ENCODE measurements at regions not wholly inside any gene's neighbourhood (a gene's known extent, or its start where the extent isn't known, plus 50 kb on each side); places are given as distances from the start of the nearest gene placed in this dataset.
"Not testable (repeated sequence)": the region's sequence is repeated elsewhere in the genome, so short reads cannot be mapped to it uniquely, and the experiment has no call there.

GRCh38 chr21:23952269-23952668, 1655.0 kb downstream of the MRPL39 start:
- Histone ChIP-seq H3K4me1 (replicated peaks) (no peaks in the 10 kb centered on the region), H3K27ac (no peak overlapping the region), H3K36me3 (no peaks in the 10 kb centered on the region), H3K4me3 (no peak overlapping the region), H3K27me3 (replicated peaks) (no peaks in the 10 kb centered on the region), H3K9me3 (replicated peaks) (peaks cover 8% of the 10 kb centered on the region; the same call in 1 of the 2 replicates)
- no peak for DNase-seq (ENCODE audit: low read depth in 1 of 2, low spot score in 2 of 2)

DNA sequence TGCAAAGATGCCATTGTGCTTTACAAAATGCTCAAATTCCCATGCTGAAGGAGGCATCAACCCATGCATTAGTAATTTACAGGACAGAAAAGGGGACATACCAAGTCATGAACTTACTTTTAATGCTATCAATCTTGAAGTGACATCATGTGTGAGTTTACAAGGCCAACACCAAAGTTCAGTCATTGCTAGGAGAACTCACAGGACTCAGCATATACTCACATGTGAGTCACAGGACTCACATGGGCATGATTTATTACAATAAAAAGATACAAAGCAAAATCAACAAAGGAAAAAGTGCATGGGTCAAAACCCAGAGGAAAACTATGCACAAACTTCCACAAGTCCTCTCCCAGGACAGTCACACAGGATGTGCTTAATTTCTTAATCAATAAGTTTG, 1656.0 kb downstream of the MRPL39 start:
- Histone ChIP-seq H3K4me3 (no peak overlapping the region), H3K27ac (no peak overlapping the region), H3K9me3 (replicated peaks) (peaks cover 8% of the 10 kb centered on the region; the same call in 1 of the 2 replicates), H3K36me3 (no peaks in the 10 kb centered on the region), H3K27me3 (replicated peaks) (no peaks in the 10 kb centered on the region), H3K4me1 (replicated peaks) (no peaks in the 10 kb centered on the region)
- no peak for DNase-seq (ENCODE audit: low read depth in 1 of 2, low spot score in 2 of 2)

- Histone ChIP-seq H3K4me1 (replicated peaks) (no peaks in the 10 kb centered on the region), H3K4me3 (no peak overlapping the region), H3K27me3 (replicated peaks) (no peaks in the 10 kb centered on the region), H3K9me3 (replicated peaks) (peaks cover 8% of the 10 kb centered on the region; the same call in 1 of the 2 replicates), H3K27ac (no peak overlapping the region), H3K36me3 (no peaks in the 10 kb centered on the region)
- no peak for DNase-seq (ENCODE audit: low read depth in 1 of 2, low spot score in 2 of 2)
These were observed 1656.9 kb downstream of the MRPL39 start for GRCh38 chr21:23950344-23950743.

DNA sequence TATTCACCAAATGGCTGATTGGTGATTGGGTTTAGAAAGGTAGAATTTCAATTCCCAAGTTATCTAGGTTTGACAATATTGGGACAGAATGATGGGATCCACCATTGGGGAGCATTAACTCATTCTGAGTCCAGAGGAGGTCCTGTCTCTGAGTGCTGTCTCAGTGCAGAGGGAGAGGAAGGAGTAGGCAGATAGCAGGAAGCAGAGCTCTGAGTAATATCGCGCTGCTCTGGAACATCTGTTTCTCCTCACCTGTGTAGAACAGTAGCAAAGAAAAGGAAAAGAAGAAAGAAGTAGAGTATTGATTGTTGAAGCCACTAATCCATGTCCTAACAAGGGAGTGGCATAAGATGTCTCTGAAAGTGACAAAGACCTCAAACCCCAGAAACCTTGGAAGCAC, 1657.8 kb downstream of the MRPL39 start:
- Histone ChIP-seq H3K36me3 (no peaks in the 10 kb centered on the region), H3K9me3 (replicated peaks) (peaks cover 8% of the 10 kb centered on the region; the same call in 1 of the 2 replicates), H3K27ac (no peak overlapping the region), H3K27me3 (replicated peaks) (no peaks in the 10 kb centered on the region), H3K4me1 (replicated peaks) (no peaks in the 10 kb centered on the region), H3K4me3 (no peak overlapping the region)
- no peak for DNase-seq (ENCODE audit: low read depth in 1 of 2, low spot score in 2 of 2)

GRCh38 chr21:23939369-23940065, 1667.8 kb downstream of the MRPL39 start:
- Histone ChIP-seq H3K4me1 (replicated peaks) (no peaks in the 10 kb centered on the region), H3K4me3 (no peak overlapping the region), H3K9me3 (replicated peaks) (peaks cover 2% of the 10 kb centered on the region; the same call in 1 of the 2 replicates), H3K27me3 (replicated peaks) (no peaks in the 10 kb centered on the region), H3K36me3 (no peaks in the 10 kb centered on the region), H3K27ac (no peak overlapping the region)
- DNase-seq (ENCODE audit: low read depth in 1 of 2, low spot score in 2 of 2), result no peak

DNA sequence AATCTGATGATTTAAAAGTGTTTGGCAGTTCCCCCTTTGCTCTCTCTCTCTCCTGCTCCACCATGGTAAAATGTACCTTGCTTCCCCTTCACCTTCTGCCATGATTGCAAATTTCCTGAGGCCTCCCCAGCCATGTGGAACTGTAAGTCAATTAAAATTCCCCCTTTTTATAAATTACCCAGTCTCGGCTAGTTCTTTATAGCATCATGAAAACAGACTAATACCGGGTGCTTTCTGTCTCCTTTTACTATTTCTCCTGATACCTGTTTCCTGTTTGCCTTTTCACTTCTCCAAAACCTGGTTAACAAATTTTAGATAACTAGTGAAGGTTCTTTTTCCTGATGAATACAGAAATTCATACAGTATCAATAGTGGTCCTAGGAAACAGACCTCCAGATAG, 1670.3 kb downstream of the MRPL39 start:
- no peak overlapping the region for H3K27ac ChIP-seq
- H3K4me1 ChIP-seq (replicated peaks), result no peaks in the 10 kb centered on the region
- no peak overlapping the region for H3K4me3 ChIP-seq
- no peaks in the 10 kb centered on the region for H3K36me3 ChIP-seq
- peaks cover 5% of the 10 kb centered on the region; the same call in 1 of the 2 replicates for H3K9me3 ChIP-seq (replicated peaks)
- DNase-seq (ENCODE audit: low read depth in 1 of 2, low spot score in 2 of 2), result no peak
- no peaks in the 10 kb centered on the region for H3K27me3 ChIP-seq (replicated peaks)

DNA sequence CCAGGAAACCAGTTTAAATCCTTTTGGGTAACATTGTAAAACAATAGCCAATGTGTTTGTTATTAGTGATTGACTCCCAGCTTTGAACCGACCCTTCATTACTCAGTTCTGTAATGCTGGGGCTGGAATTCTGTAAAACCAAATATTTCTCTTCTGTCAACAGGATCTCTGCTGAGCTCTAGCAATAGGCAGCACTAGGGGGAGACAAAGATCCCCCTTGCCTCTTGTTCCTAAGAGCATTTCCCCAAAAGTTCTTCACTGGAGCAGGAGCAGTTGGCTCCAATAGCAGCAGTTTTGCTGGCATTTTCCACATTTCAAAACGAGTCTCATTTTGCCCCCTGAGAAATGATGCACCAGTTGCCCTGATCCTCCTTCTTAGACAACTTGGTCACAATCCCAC, 1671.1 kb downstream of the MRPL39 start:
- peaks cover 6% of the 10 kb centered on the region; the same call in 1 of the 2 replicates for H3K9me3 ChIP-seq (replicated peaks)
- no peaks in the 10 kb centered on the region for H3K36me3 ChIP-seq
- no peaks in the 10 kb centered on the region for H3K4me1 ChIP-seq (replicated peaks)
- no peak for DNase-seq (ENCODE audit: low read depth in 1 of 2, low spot score in 2 of 2)
- no peak overlapping the region for H3K27ac ChIP-seq
- H3K27me3 ChIP-seq (replicated peaks), result no peaks in the 10 kb centered on the region
- no peak overlapping the region for H3K4me3 ChIP-seq

DNA sequence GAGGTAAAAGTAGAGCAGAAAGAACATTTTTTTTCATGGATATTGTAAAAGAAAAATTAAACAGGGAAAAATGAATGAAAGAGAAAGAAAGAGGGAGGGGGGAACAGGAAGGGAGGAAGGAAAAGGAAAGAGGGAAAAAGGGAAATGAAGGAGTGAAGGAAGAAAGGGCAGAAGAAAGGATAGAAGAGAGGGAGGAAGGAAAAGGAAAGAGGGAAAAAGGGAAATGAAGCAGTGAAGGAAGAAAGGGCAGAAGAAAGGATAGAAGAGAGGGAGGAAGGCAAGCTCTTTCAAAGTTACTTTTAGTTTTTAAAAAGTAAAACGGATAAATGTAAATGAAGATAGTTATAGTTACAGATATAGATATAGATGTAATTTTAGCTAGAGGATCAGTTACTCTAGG, 1676.7 kb downstream of the MRPL39 start:
- H3K36me3 ChIP-seq, result no peaks in the 10 kb centered on the region
- no peaks in the 10 kb centered on the region for H3K4me1 ChIP-seq (replicated peaks)
- H3K27ac ChIP-seq, result no peak overlapping the region
- peaks cover 3% of the 10 kb centered on the region; the same call in 1 of the 2 replicates for H3K9me3 ChIP-seq (replicated peaks)
- DNase-seq (ENCODE audit: low read depth in 1 of 2, low spot score in 2 of 2), result no peak
- H3K4me3 ChIP-seq, result no peak overlapping the region
- no peaks in the 10 kb centered on the region for H3K27me3 ChIP-seq (replicated peaks)

GRCh38 chr21:23926430-23926829, 1680.9 kb downstream of the MRPL39 start:
- H3K36me3 ChIP-seq; H3K4me3 ChIP-seq; DNase-seq (ENCODE audit: low read depth in 1 of 2, low spot score in 2 of 2): not testable (repeated sequence)

GRCh38 chr21:23921670-23922418, 1685.4 kb downstream of the MRPL39 start:
- Histone ChIP-seq H3K9me3 (replicated peaks) (peaks cover 6% of the 10 kb centered on the region; the same call in 1 of the 2 replicates), H3K4me3 (no peak overlapping the region), H3K36me3 (no peaks in the 10 kb centered on the region), H3K4me1 (replicated peaks) (no peaks in the 10 kb centered on the region), H3K27me3 (replicated peaks) (no peaks in the 10 kb centered on the region), H3K27ac (no peak overlapping the region)
- no peak for DNase-seq (ENCODE audit: low read depth in 1 of 2, low spot score in 2 of 2)

More at GRCh38 chr21:23926430-23926829, 1680.9 kb downstream of the MRPL39 start:
- H3K27me3 ChIP-seq (replicated peaks); H3K27ac ChIP-seq; H3K9me3 ChIP-seq (replicated peaks); H3K4me1 ChIP-seq (replicated peaks): not testable (repeated sequence)

DNA sequence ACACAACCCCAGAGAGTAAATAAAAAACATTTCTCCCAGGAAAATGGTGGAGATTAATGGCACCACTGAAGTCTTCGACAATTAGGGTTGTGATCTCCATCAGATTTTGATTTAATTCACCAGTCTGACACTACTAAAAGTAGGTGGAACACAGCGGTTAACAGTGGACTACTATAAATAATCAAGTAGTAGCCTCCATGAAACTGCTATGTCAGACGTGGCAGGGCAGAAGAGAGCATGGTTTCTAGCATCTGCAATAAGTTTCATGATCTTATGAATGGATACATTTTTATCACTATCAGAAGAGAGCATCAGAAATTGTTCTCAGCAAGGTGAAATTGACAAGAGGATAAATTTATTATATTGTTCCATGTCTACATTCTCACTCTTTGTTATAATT, 1706.6 kb downstream of the MRPL39 start:
- no peaks in the 10 kb centered on the region for H3K27me3 ChIP-seq (replicated peaks)
- no peak for DNase-seq (ENCODE audit: low read depth in 1 of 2, low spot score in 2 of 2)
- no peaks in the 10 kb centered on the region for H3K36me3 ChIP-seq
- no peak overlapping the region for H3K4me3 ChIP-seq
- no peaks in the 10 kb centered on the region for H3K4me1 ChIP-seq (replicated peaks)
- peaks cover 6% of the 10 kb centered on the region; the same call in 1 of the 2 replicates for H3K9me3 ChIP-seq (replicated peaks)
- H3K27ac ChIP-seq, result no peak overlapping the region

DNA sequence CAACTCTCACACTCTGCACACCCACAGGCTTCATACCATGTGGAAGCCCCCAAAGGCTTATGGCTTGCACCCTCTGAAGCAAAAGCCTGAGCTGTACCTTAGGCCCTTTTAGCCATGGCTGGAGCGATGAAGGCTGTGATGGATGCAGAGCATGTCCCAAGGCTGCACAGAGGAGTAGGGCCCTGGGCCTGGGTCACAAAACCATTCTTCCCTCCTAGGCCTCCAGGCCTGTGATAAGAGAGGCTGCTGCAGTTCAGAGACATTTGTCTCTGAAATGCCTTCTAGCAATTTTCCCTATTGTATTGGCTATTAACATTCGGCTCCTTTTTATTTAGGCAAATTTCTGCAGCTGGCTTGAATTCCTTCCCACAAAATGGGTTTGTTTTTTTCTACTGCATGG, 1707.7 kb downstream of the MRPL39 start:
- Histone ChIP-seq H3K4me1 (replicated peaks) (no peaks in the 10 kb centered on the region), H3K27me3 (replicated peaks) (no peaks in the 10 kb centered on the region), H3K4me3 (no peak overlapping the region), H3K36me3 (no peaks in the 10 kb centered on the region), H3K27ac (no peak overlapping the region), H3K9me3 (replicated peaks) (peaks cover 6% of the 10 kb centered on the region)
- no peak for DNase-seq (ENCODE audit: low read depth in 1 of 2, low spot score in 2 of 2)

DNA sequence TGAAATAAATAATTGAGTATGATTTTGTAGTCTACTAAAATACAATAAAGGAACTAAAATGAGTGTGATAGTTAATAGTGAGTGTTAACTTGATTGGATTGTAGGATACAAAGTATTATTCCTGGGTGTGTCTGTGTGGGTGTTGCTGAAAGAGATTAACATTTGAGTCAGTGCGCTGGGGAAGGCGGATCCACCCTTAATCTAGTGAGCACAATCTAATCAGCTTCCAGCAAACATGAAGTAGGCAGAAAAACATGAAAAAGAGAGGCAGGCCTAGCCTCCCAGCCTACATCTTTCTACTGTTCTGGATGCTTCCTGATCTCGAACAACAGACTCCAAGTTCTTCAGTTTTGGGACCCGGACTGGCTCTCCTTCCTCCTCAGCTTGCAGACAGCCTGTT, 1716.6 kb downstream of the MRPL39 start:
- Histone ChIP-seq H3K36me3 (no peaks in the 10 kb centered on the region), H3K4me1 (replicated peaks) (no peaks in the 10 kb centered on the region), H3K27me3 (replicated peaks) (no peaks in the 10 kb centered on the region), H3K27ac (no peak overlapping the region), H3K9me3 (replicated peaks) (no peaks in the 10 kb centered on the region; the same call in 1 of the 2 replicates), H3K4me3 (no peak overlapping the region)
- DNase-seq (ENCODE audit: low read depth in 1 of 2, low spot score in 2 of 2), result no peak

- no peaks in the 10 kb centered on the region for H3K4me1 ChIP-seq (replicated peaks)
These were observed 1719.5 kb downstream of the MRPL39 start for GRCh38 chr21:23887725-23888306.

More at GRCh38 chr21:23887725-23888306, 1719.5 kb downstream of the MRPL39 start:
- Histone ChIP-seq H3K27me3 (replicated peaks) (no peaks in the 10 kb centered on the region), H3K9me3 (replicated peaks) (no peaks in the 10 kb centered on the region), H3K36me3 (no peaks in the 10 kb centered on the region), H3K27ac (no peak overlapping the region), H3K4me3 (no peak overlapping the region)
- no peak for DNase-seq (ENCODE audit: low read depth in 1 of 2, low spot score in 2 of 2)

All from SJSA1 (cell line).